GM23338 (cell line): ENCODE measurements at regions not wholly inside any gene's neighbourhood (a gene's known extent, or its start where the extent isn't known, plus 50 kb on each side); places are given as distances from the start of the nearest gene placed in this dataset.

Experiments used
- ATAC-seq: fragments of 200-7000 bp; cut with Tn5 transposase; 3 replicates; pipeline ENCODE4 v1.9.1; 2020
- DNase-seq: peaks from one replicate; pipeline ENCODE4 v3.0.0-alpha.2; 2015; ENCODE audit warnings: low spot score
- H2AFZ ChIP-seq: fragments of 200-600 bp; sonication (generic); 2 replicates; pipeline ENCODE4 v1.8.0; 2016; ENCODE audit warnings: antibody characterized with exemption, mild to moderate bottlenecking, moderate library complexity
- H3F3A ChIP-seq: fragments of 200-600 bp; sonication (generic); replicated peaks from 2 replicates; pipeline ENCODE4 v1.8.0; 2017; ENCODE audit warnings: antibody characterized with exemption, mixed run types, low read depth
- H3K27ac ChIP-seq: fragments of 200-600 bp; sonication (generic); 2 replicates; pipeline ENCODE4 v1.6.1; 2016; ENCODE audit warnings: low read depth
- H3K27me3 ChIP-seq: fragments of 200-600 bp; sonication (generic); 2 replicates; pipeline ENCODE4 v1.8.0; 2016; ENCODE audit warnings: mild to moderate bottlenecking, mixed run types, moderate library complexity; ENCODE audit not compliant: insufficient read depth
- H3K36me3 ChIP-seq: fragments of 200-600 bp; sonication (generic); 2 replicates; pipeline ENCODE4 v1.8.0; 2016; ENCODE audit warnings: mild to moderate bottlenecking; ENCODE audit not compliant: insufficient read depth
- H3K4me1 ChIP-seq: fragments of 200-600 bp; sonication (generic); 2 replicates; pipeline ENCODE4 v1.8.0; 2016; ENCODE audit warnings: mild to moderate bottlenecking, moderate library complexity; ENCODE audit not compliant: insufficient read depth
- H3K4me2 ChIP-seq: fragments of 200-600 bp; sonication (generic); 2 replicates; pipeline ENCODE4 v1.7.1; 2017; ENCODE audit warnings: mixed run types
- H3K4me3 ChIP-seq: fragments of 200-600 bp; sonication (generic); 2 replicates; pipeline ENCODE4 v1.6.1; 2016; ENCODE audit warnings: mixed run types
- H3K79me2 ChIP-seq: fragments of 200-600 bp; sonication (generic); replicated peaks from 2 replicates; pipeline ENCODE4 v1.8.0; 2017; ENCODE audit warnings: mild to moderate bottlenecking; ENCODE audit not compliant: insufficient read depth
- H3K9me2 ChIP-seq: fragments of 200-600 bp; sonication (generic); 2 replicates; pipeline ENCODE4 v1.8.0; 2017; ENCODE audit not compliant: insufficient read depth
- H4K20me1 ChIP-seq: fragments of 200-600 bp; sonication (generic); replicated peaks from 2 replicates; pipeline ENCODE4 v1.8.0; 2017; ENCODE audit warnings: mild to moderate bottlenecking; ENCODE audit not compliant: insufficient read depth
- H3K27ac Mint-ChIP-seq: 2 replicates; pipeline ENCODE4 v1.8.0; 2020; ENCODE audit warnings: inconsistent platforms, mild to moderate bottlenecking, moderate library complexity, mixed read lengths
- H3K27me3 Mint-ChIP-seq: 3 replicates; pipeline ENCODE4 v1.8.0; 2022; ENCODE audit warnings: low read depth, mild to moderate bottlenecking, moderate library complexity, mixed read lengths, inconsistent platforms; ENCODE audit not compliant: insufficient read depth, poor library complexity
- H3K36me3 Mint-ChIP-seq: 3 replicates; pipeline ENCODE4 v1.8.0; 2021; ENCODE audit warnings: low read depth, mild to moderate bottlenecking, inconsistent platforms, moderate library complexity, mixed read lengths
- H3K4me1 Mint-ChIP-seq: 3 replicates; pipeline ENCODE4 v1.8.0; 2020; ENCODE audit warnings: mild to moderate bottlenecking, inconsistent platforms, mixed read lengths
- H3K4me3 Mint-ChIP-seq: 3 replicates; pipeline ENCODE4 v1.8.0; 2021; ENCODE audit warnings: moderate library complexity, mild to moderate bottlenecking, inconsistent platforms, mixed read lengths
- H3K9me3 Mint-ChIP-seq: 3 replicates; pipeline ENCODE4 v1.8.0; 2020; ENCODE audit warnings: moderate library complexity, mild to moderate bottlenecking, inconsistent platforms, mixed read lengths
- CREB1 ChIP-seq: fragments of 250-450 bp; sonication (Bioruptor Pico); IDR thresholded peaks from 2 replicates; pipeline ENCODE4 v1.5.0; 2020; ENCODE audit warnings: low read depth, mild to moderate bottlenecking, moderate library complexity
- EZH2phosphoT487 ChIP-seq: fragments of 200-600 bp; sonication (generic); IDR thresholded peaks from one replicate; pipeline ENCODE4 v1.8.1; 2018; ENCODE audit warnings: antibody characterized with exemption; ENCODE audit not compliant: unreplicated experiment
- JUNB ChIP-seq: IDR thresholded peaks from one replicate; pipeline ENCODE4 v1.6.1; 2016; ENCODE audit warnings: antibody characterized with exemption; ENCODE audit not compliant: unreplicated experiment
- NANOG ChIP-seq: IDR thresholded peaks from 2 replicates; pipeline ENCODE4 v1.6.1; 2016; ENCODE audit warnings: antibody characterized with exemption, borderline replicate concordance
- POLR2AphosphoS5 ChIP-seq: IDR thresholded peaks from 2 replicates; pipeline ENCODE4 v1.6.1; 2016; ENCODE audit warnings: antibody characterized with exemption, low read depth
- ZNF114 ChIP-seq: fragments of 250-450 bp; sonication (Bioruptor Pico); IDR thresholded peaks from 2 replicates; pipeline ENCODE4 v1.5.0; 2020; ENCODE audit warnings: mild to moderate bottlenecking, moderate library complexity
- ZNF331 ChIP-seq: fragments of 250-450 bp; sonication (Bioruptor Pico); IDR thresholded peaks from 2 replicates; pipeline ENCODE4 v1.5.0; 2020; ENCODE audit warnings: low read depth, mild to moderate bottlenecking, moderate library complexity
- TF ChIP-seq, protein P1 (sequence below): IDR thresholded peaks from one replicate; pipeline ENCODE4 v1.6.1; 2018; ENCODE audit warnings: antibody characterized with exemption; ENCODE audit not compliant: unreplicated experiment
- TF ChIP-seq, protein P2 (sequence below): IDR thresholded peaks from 2 replicates; pipeline ENCODE4 v1.6.1; 2016; ENCODE audit warnings: antibody characterized with exemption
- TF ChIP-seq, protein P3 (sequence below), 2 experiments: fragments of 200-600 bp in 1 of 2; sonication (generic) in 1 of 2; conservative IDR thresholded peaks; 2 replicates each; pipeline versions ENCODE4 v1.5.1 to v1.6.1; 2016 to 2017; ENCODE audit warnings: antibody characterized with exemption in 2 of 2, low read depth in 2 of 2, mild to moderate bottlenecking in 2 of 2, moderate library complexity in 1 of 2

DNA sequence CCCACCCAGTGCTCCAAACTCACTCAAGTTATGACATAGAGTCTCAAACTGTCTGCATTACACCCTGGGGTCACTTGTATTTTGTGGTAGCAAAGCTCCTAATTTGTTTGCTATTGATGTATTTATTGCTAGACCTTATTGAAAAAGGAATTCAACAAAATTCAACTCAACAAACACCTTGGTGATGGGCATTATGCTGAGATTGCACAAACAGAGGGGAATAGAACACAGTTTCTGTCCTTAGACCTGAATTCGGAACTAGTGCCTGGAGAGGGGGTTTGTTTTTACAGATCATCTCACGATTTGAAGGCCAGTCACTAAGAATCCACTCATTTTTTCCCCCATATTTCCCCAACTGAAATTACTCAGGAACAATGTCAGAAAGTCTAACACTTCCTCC lies 53.5 kb upstream of the MAPK4 start (continued):
- TF ChIP-seq, protein P1, sequence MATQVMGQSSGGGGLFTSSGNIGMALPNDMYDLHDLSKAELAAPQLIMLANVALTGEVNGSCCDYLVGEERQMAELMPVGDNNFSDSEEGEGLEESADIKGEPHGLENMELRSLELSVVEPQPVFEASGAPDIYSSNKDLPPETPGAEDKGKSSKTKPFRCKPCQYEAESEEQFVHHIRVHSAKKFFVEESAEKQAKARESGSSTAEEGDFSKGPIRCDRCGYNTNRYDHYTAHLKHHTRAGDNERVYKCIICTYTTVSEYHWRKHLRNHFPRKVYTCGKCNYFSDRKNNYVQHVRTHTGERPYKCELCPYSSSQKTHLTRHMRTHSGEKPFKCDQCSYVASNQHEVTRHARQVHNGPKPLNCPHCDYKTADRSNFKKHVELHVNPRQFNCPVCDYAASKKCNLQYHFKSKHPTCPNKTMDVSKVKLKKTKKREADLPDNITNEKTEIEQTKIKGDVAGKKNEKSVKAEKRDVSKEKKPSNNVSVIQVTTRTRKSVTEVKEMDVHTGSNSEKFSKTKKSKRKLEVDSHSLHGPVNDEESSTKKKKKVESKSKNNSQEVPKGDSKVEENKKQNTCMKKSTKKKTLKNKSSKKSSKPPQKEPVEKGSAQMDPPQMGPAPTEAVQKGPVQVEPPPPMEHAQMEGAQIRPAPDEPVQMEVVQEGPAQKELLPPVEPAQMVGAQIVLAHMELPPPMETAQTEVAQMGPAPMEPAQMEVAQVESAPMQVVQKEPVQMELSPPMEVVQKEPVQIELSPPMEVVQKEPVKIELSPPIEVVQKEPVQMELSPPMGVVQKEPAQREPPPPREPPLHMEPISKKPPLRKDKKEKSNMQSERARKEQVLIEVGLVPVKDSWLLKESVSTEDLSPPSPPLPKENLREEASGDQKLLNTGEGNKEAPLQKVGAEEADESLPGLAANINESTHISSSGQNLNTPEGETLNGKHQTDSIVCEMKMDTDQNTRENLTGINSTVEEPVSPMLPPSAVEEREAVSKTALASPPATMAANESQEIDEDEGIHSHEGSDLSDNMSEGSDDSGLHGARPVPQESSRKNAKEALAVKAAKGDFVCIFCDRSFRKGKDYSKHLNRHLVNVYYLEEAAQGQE, result no peak
- TF ChIP-seq POLR2AphosphoS5, result no peak
- no peak for TF ChIP-seq ZNF331 (CRISPR knock-in tag)
- no peak for TF ChIP-seq EZH2phosphoT487
- TF ChIP-seq CREB1 (CRISPR knock-in tag), result no peak
- TF ChIP-seq, protein P2, sequence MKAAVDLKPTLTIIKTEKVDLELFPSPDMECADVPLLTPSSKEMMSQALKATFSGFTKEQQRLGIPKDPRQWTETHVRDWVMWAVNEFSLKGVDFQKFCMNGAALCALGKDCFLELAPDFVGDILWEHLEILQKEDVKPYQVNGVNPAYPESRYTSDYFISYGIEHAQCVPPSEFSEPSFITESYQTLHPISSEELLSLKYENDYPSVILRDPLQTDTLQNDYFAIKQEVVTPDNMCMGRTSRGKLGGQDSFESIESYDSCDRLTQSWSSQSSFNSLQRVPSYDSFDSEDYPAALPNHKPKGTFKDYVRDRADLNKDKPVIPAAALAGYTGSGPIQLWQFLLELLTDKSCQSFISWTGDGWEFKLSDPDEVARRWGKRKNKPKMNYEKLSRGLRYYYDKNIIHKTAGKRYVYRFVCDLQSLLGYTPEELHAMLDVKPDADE, result no peak
- no peak for TF ChIP-seq NANOG
- TF ChIP-seq JUNB, result no peak

DNA sequence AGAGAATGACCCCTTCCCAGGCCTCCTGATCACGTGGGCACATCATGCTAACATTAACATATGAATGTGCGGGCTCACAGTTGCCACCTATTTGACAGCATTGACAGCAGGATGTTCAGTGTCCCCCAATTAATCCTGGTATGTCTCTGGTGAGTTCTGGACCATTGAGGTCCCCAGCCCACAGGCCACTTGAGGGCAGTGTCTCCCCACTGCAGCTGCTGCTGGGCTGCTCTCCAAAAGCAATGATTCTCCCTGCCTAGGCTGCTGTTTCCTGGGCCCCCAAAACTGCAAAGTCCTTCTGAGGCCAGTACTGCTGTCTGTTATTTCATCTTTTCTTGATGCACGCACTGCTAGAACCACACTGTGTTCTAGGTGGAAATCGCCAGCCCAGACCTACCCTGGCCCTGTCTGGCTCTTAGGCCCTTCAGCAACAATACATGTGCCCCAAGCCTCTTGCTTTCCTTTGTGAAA lies 52.7 kb upstream of the MAPK4 start:
- no peaks in the 10 kb centered on the region for H3K9me3 Mint-ChIP-seq
- Histone ChIP-seq H3K27ac (no peak overlapping the region), H3F3A (no peaks in the 10 kb centered on the region), H3K36me3 (no peaks in the 10 kb centered on the region), H3K4me3 (no peak overlapping the region), H3K27me3 (no peaks in the 10 kb centered on the region), H2AFZ (peak overlapping the region; percentile 95), H3K4me2 (no peak overlapping the region), H4K20me1 (no peaks in the 10 kb centered on the region), H3K4me1 (no peaks in the 10 kb centered on the region), H3K9me2 (no peaks in the 10 kb centered on the region), H3K79me2 (no peaks in the 10 kb centered on the region)
- TF ChIP-seq, protein P2, result no peak
- TF ChIP-seq, protein P3, sequence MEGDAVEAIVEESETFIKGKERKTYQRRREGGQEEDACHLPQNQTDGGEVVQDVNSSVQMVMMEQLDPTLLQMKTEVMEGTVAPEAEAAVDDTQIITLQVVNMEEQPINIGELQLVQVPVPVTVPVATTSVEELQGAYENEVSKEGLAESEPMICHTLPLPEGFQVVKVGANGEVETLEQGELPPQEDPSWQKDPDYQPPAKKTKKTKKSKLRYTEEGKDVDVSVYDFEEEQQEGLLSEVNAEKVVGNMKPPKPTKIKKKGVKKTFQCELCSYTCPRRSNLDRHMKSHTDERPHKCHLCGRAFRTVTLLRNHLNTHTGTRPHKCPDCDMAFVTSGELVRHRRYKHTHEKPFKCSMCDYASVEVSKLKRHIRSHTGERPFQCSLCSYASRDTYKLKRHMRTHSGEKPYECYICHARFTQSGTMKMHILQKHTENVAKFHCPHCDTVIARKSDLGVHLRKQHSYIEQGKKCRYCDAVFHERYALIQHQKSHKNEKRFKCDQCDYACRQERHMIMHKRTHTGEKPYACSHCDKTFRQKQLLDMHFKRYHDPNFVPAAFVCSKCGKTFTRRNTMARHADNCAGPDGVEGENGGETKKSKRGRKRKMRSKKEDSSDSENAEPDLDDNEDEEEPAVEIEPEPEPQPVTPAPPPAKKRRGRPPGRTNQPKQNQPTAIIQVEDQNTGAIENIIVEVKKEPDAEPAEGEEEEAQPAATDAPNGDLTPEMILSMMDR (conservative IDR thresholded peaks at IDR 0.05; ENCODE audit: low read depth in 2 of 2), result peak; percentile 90 to 97
- TF ChIP-seq POLR2AphosphoS5 (no peak), ZNF114 (no peak)
- TF ChIP-seq, protein P1, result no peak
- H3K36me3 Mint-ChIP-seq, result no peaks in the 10 kb centered on the region
- ATAC-seq (peak; percentile 100), DNase-seq (peak; percentile 84)
- no peak overlapping the region for H3K4me3 Mint-ChIP-seq
- no peaks in the 10 kb centered on the region for H3K27me3 Mint-ChIP-seq
- no peak overlapping the region for H3K27ac Mint-ChIP-seq
- peaks cover 7% of the 10 kb centered on the region for H3K4me1 Mint-ChIP-seq
